ENCODE measurements at regions not wholly inside any gene's neighbourhood (a gene's known extent, or its start where the extent isn't known, plus 50 kb on each side); places are given as distances from the start of the nearest gene placed in this dataset.

- WGBS, 4 donors = 37 to 44% (median 41%) methylated on average over 3 of the region's 3 CpGs
- H3K4me1 ChIP-seq = no peaks in the 10 kb centered on the region
- H3K9me3 ChIP-seq = no peaks in the 10 kb centered on the region
- ATAC-seq (no peak), DNase-seq (no peak)
- TF ChIP-seq CTCF (IDR thresholded peaks at IDR 0.05) (no peak), POLR2A (IDR thresholded peaks at IDR 0.05) (no peak)
- no peak overlapping the region for H3K27ac ChIP-seq
- H3K4me3 ChIP-seq = no peak overlapping the region
- H3K36me3 ChIP-seq = no peaks in the 10 kb centered on the region
- intact Hi-C loops (cut with DNase I) = no loop called here
- H3K27me3 ChIP-seq = peaks cover 0 to 39% (median 7%) of the 10 kb centered on the region in 9 donors
Observed at GRCh38 chr19:34075661-34076091, 96.6 kb upstream of the LSM14A start.

GRCh38 chr19:34082289-34083077 lies 89.8 kb upstream of the LSM14A start:
- DNase-seq (no peak), ATAC-seq (no peak)
- H3K4me3 ChIP-seq = no peak overlapping the region
- 45 to 52% (median 46%) methylated on average over 10 of the region's 10 CpGs for WGBS, 4 donors
- TF ChIP-seq CTCF (IDR thresholded peaks at IDR 0.05) (no peak), POLR2A (IDR thresholded peaks at IDR 0.05) (no peak)
- no peaks in the 10 kb centered on the region for H3K36me3 ChIP-seq
- no peak overlapping the region for H3K27ac ChIP-seq
- intact Hi-C loops (cut with DNase I) = no loop called here
- peaks cover 0 to 22% (median 3%) of the 10 kb centered on the region in 9 donors for H3K27me3 ChIP-seq
- H3K9me3 ChIP-seq = no peaks in the 10 kb centered on the region
- no peaks in the 10 kb centered on the region for H3K4me1 ChIP-seq

GRCh38 chr19:34084396-34085145 lies 87.7 kb upstream of the LSM14A start:
- H3K4me3 ChIP-seq = no peak overlapping the region
- DNase-seq (no peak), ATAC-seq (no peak)
- intact Hi-C loops (cut with DNase I) = no loop called here
- TF ChIP-seq POLR2A (IDR thresholded peaks at IDR 0.05) (no peak), CTCF (IDR thresholded peaks at IDR 0.05) (no peak)
- peaks cover 0 to 22% (median 0%) of the 10 kb centered on the region in 9 donors for H3K27me3 ChIP-seq
- 52 to 59% (median 55%) methylated on average over 3 of the region's 3 CpGs for WGBS, 4 donors
- H3K9me3 ChIP-seq = no peaks in the 10 kb centered on the region
- H3K36me3 ChIP-seq = no peaks in the 10 kb centered on the region
- H3K27ac ChIP-seq = no peak overlapping the region
- H3K4me1 ChIP-seq = no peaks in the 10 kb centered on the region

- H3K4me3 ChIP-seq = no peak overlapping the region
- H3K27ac ChIP-seq = no peak overlapping the region
- peaks cover 0 to 22% (median 0%) of the 10 kb centered on the region in 9 donors for H3K27me3 ChIP-seq
- no peak for DNase-seq
- 14 to 34% (median 28%) methylated on average over 3 of the region's 3 CpGs for WGBS, 4 donors
- TF ChIP-seq CTCF (IDR thresholded peaks at IDR 0.05) (no peak), POLR2A (IDR thresholded peaks at IDR 0.05) (no peak)
- no peak for ATAC-seq
- no peaks in the 10 kb centered on the region for H3K4me1 ChIP-seq
- intact Hi-C loops (cut with DNase I) = no loop called here
- no peaks in the 10 kb centered on the region for H3K36me3 ChIP-seq
- no peaks in the 10 kb centered on the region for H3K9me3 ChIP-seq
Observed at GRCh38 chr19:34085336-34085735, 87.0 kb upstream of the LSM14A start.
